ENCODE measurements at regions not wholly inside any gene's neighbourhood (a gene's known extent, or its start where the extent isn't known, plus 50 kb on each side); places are given as distances from the start of the nearest gene placed in this dataset.
"Not testable (repeated sequence)": the region's sequence is repeated elsewhere in the genome, so short reads cannot be mapped to it uniquely, and the experiment has no call there.

GRCh38 chr5:89168766-89169165, 285.8 kb upstream of the MEF2C start:
- no peaks in the 10 kb centered on the region for H3K36me3 Mint-ChIP-seq (ENCODE audit: insufficient read depth)
- H3K4me3 Mint-ChIP-seq (ENCODE audit: low read depth), result no peak overlapping the region
- no peaks in the 10 kb centered on the region for H3K4me1 Mint-ChIP-seq (ENCODE audit: low read depth)
- H3K9me3 Mint-ChIP-seq (ENCODE audit: low read depth), result peaks cover 10% of the 10 kb centered on the region
- no peak for DNase-seq (ENCODE audit: low spot score, unreplicated experiment)
- no peak overlapping the region for H3K27ac Mint-ChIP-seq
- H3K27me3 Mint-ChIP-seq, result no peaks in the 10 kb centered on the region
- TF ChIP-seq CTCF (IDR thresholded peaks at IDR 0.05; ENCODE audit: unreplicated experiment), result no peak

- DNase-seq (ENCODE audit: low spot score, unreplicated experiment); H3K27ac Mint-ChIP-seq; H3K27me3 Mint-ChIP-seq; H3K4me3 Mint-ChIP-seq (ENCODE audit: low read depth); H3K36me3 Mint-ChIP-seq (ENCODE audit: insufficient read depth); H3K4me1 Mint-ChIP-seq (ENCODE audit: low read depth): not testable (repeated sequence)
- peaks cover 27% of the 10 kb centered on the region for H3K9me3 Mint-ChIP-seq (ENCODE audit: low read depth)
Observed at GRCh38 chr5:89164703-89165102, 281.7 kb upstream of the MEF2C start.

- Mint-ChIP-seq H3K9me3 (ENCODE audit: low read depth) (peaks cover under 1% of the 10 kb centered on the region), H3K4me1 (ENCODE audit: low read depth) (no peaks in the 10 kb centered on the region), H3K36me3 (ENCODE audit: insufficient read depth) (no peaks in the 10 kb centered on the region), H3K27ac (no peak overlapping the region), H3K4me3 (ENCODE audit: low read depth) (no peak overlapping the region), H3K27me3 (no peaks in the 10 kb centered on the region)
- TF ChIP-seq CTCF (IDR thresholded peaks at IDR 0.05; ENCODE audit: unreplicated experiment), result no peak
- no peak for DNase-seq (ENCODE audit: low spot score, unreplicated experiment)
Observed at GRCh38 chr5:89156226-89156625, 273.2 kb upstream of the MEF2C start.

- no peak overlapping the region for H3K4me3 Mint-ChIP-seq (ENCODE audit: low read depth)
- H3K27ac Mint-ChIP-seq, result no peak overlapping the region
- no peaks in the 10 kb centered on the region for H3K4me1 Mint-ChIP-seq (ENCODE audit: low read depth)
- no peak for DNase-seq (ENCODE audit: low spot score, unreplicated experiment)
- TF ChIP-seq CTCF (IDR thresholded peaks at IDR 0.05; ENCODE audit: unreplicated experiment), result no peak
- H3K27me3 Mint-ChIP-seq, result no peaks in the 10 kb centered on the region
- no peaks in the 10 kb centered on the region for H3K9me3 Mint-ChIP-seq (ENCODE audit: low read depth)
- H3K36me3 Mint-ChIP-seq (ENCODE audit: insufficient read depth), result no peaks in the 10 kb centered on the region
Observed at GRCh38 chr5:89147031-89147430, 264.0 kb upstream of the MEF2C start.

- peaks cover 7% of the 10 kb centered on the region for H3K9me3 Mint-ChIP-seq (ENCODE audit: low read depth)
- no peak overlapping the region for H3K4me3 Mint-ChIP-seq (ENCODE audit: low read depth)
- no peak overlapping the region for H3K27ac Mint-ChIP-seq
- no peaks in the 10 kb centered on the region for H3K36me3 Mint-ChIP-seq (ENCODE audit: insufficient read depth)
- no peaks in the 10 kb centered on the region for H3K27me3 Mint-ChIP-seq
- no peak for DNase-seq (ENCODE audit: low spot score, unreplicated experiment)
- no peak for TF ChIP-seq CTCF (IDR thresholded peaks at IDR 0.05; ENCODE audit: unreplicated experiment)
- H3K4me1 Mint-ChIP-seq (ENCODE audit: low read depth), result peaks cover 1% of the 10 kb centered on the region
Observed at GRCh38 chr5:89137148-89137547, 254.2 kb upstream of the MEF2C start.

GRCh38 chr5:89133975-89134374, 251.0 kb upstream of the MEF2C start:
- Mint-ChIP-seq H3K27ac (no peak overlapping the region), H3K27me3 (no peaks in the 10 kb centered on the region), H3K36me3 (ENCODE audit: insufficient read depth) (no peaks in the 10 kb centered on the region), H3K4me3 (ENCODE audit: low read depth) (no peak overlapping the region), H3K4me1 (ENCODE audit: low read depth) (peaks cover 3% of the 10 kb centered on the region), H3K9me3 (ENCODE audit: low read depth) (peaks cover 4% of the 10 kb centered on the region)
- no peak for DNase-seq (ENCODE audit: low spot score, unreplicated experiment)
- TF ChIP-seq CTCF (IDR thresholded peaks at IDR 0.05; ENCODE audit: unreplicated experiment), result no peak
